SK-N-SH treated with all-trans-retinoic acid at 6 μM for 48 hours (cell line): ENCODE measurements at regions not wholly inside any gene's neighbourhood (a gene's known extent, or its start where the extent isn't known, plus 50 kb on each side); places are given as distances from the start of the nearest gene placed in this dataset.

Source experiments
- ATAC-seq: fragments of 200-7000 bp; cut with Tn5 transposase; 3 replicates; pipeline ENCODE4 v1.9.1; 2020; ENCODE audit warnings: mild to moderate bottlenecking, moderate library complexity
- ARNTL ChIP-seq: fragments of 450-650 bp; formaldehyde crosslinking; IDR thresholded peaks from 2 replicates; pipeline ENCODE4 v1.5.0; 2020; ENCODE audit warnings: low read depth, mild to moderate bottlenecking, moderate library complexity, borderline replicate concordance
- BACH2 ChIP-seq: fragments of 250-450 bp; sonication (Bioruptor Pico); IDR thresholded peaks from 2 replicates; pipeline ENCODE4 v1.9.0; 2021; ENCODE audit warnings: mild to moderate bottlenecking, borderline replicate concordance
- CSDC2 ChIP-seq: fragments of 250-450 bp; sonication (Bioruptor Pico); IDR thresholded peaks from 2 replicates; pipeline ENCODE4 v1.5.0; 2020; ENCODE audit warnings: mild to moderate bottlenecking, moderate library complexity
- ESRRG ChIP-seq: fragments of 250-450 bp; sonication (Bioruptor Pico); IDR thresholded peaks from 2 replicates; pipeline ENCODE4 v1.6.1; 2021; ENCODE audit warnings: mild to moderate bottlenecking
- GLIS3 ChIP-seq: fragments of 250-450 bp; sonication (Bioruptor Pico); IDR thresholded peaks from 2 replicates; pipeline ENCODE4 v1.5.0; 2020; ENCODE audit warnings: mild to moderate bottlenecking, moderate library complexity
- ISL1 ChIP-seq: fragments of 250-450 bp; sonication (Bioruptor Pico); IDR thresholded peaks from 2 replicates; pipeline ENCODE4 v2.1.2; 2022; ENCODE audit warnings: mild to moderate bottlenecking, moderate library complexity
- PPARA ChIP-seq: fragments of 250-450 bp; sonication (Bioruptor Pico); IDR thresholded peaks from 2 replicates; pipeline ENCODE4 v1.5.0; 2020; ENCODE audit warnings: mild to moderate bottlenecking, borderline replicate concordance
- RARB ChIP-seq: fragments of 250-450 bp; sonication (Bioruptor Pico); IDR thresholded peaks from 2 replicates; pipeline ENCODE4 v1.8.0; 2021; ENCODE audit warnings: mild to moderate bottlenecking, moderate library complexity
- SNAI2 ChIP-seq: fragments of 250-450 bp; sonication (Bioruptor Pico); IDR thresholded peaks from 2 replicates; pipeline ENCODE4 v1.5.0; 2020; ENCODE audit warnings: mild to moderate bottlenecking, moderate library complexity
- TOX ChIP-seq: fragments of 250-450 bp; sonication (Bioruptor Pico); IDR thresholded peaks from 2 replicates; pipeline ENCODE4 v1.8.0; 2021; ENCODE audit warnings: mild to moderate bottlenecking, moderate library complexity, borderline replicate concordance
- ZC3H10 ChIP-seq: fragments of 250-450 bp; sonication (Bioruptor Pico); IDR thresholded peaks from 2 replicates; pipeline ENCODE4 v1.5.1; 2021; ENCODE audit warnings: mild to moderate bottlenecking, moderate library complexity
- ZFP3 ChIP-seq: fragments of 250-450 bp; sonication (Bioruptor Pico); IDR thresholded peaks from 2 replicates; pipeline ENCODE4 v1.5.0; 2020; ENCODE audit warnings: mild to moderate bottlenecking, moderate library complexity
- ZFP30 ChIP-seq: fragments of 450-650 bp; formaldehyde crosslinking; IDR thresholded peaks from 2 replicates; pipeline ENCODE4 v1.5.0; 2022; ENCODE audit warnings: mild to moderate bottlenecking, moderate library complexity
- ZNF565 ChIP-seq: fragments of 450-650 bp; formaldehyde crosslinking; conservative IDR thresholded peaks from 2 replicates; pipeline ENCODE4 v1.5.0; 2020; ENCODE audit warnings: low read depth, mild to moderate bottlenecking, moderate library complexity
- ZNF70 ChIP-seq: fragments of 450-650 bp; formaldehyde crosslinking; IDR thresholded peaks from 2 replicates; pipeline ENCODE4 v1.5.0; 2020; ENCODE audit warnings: mild to moderate bottlenecking, moderate library complexity
- ZNF8 ChIP-seq: fragments of 450-650 bp; formaldehyde crosslinking; IDR thresholded peaks from 2 replicates; pipeline ENCODE4 v1.5.0; 2020; ENCODE audit warnings: mild to moderate bottlenecking, moderate library complexity
- TF ChIP-seq, protein P1 (sequence below): fragments of 250-450 bp; sonication (Bioruptor Pico); IDR thresholded peaks from 2 replicates; pipeline ENCODE4 v1.8.0; 2021; ENCODE audit warnings: low read depth, mild to moderate bottlenecking, moderate library complexity, borderline replicate concordance
- TF ChIP-seq, protein P2 (sequence below): fragments of 250-450 bp; sonication (Bioruptor Pico); IDR thresholded peaks from 2 replicates; pipeline ENCODE4 v1.8.0; 2020; ENCODE audit warnings: mild to moderate bottlenecking, moderate library complexity, borderline replicate concordance
- TF ChIP-seq, protein P3 (sequence below): fragments of 250-450 bp; sonication (Bioruptor Pico); IDR thresholded peaks from 2 replicates; pipeline ENCODE4 v1.5.1; 2020; ENCODE audit warnings: low read depth, mild to moderate bottlenecking, moderate library complexity
- TF ChIP-seq, protein P4 (sequence below): fragments of 250-450 bp; sonication (Bioruptor Pico); IDR thresholded peaks from 2 replicates; pipeline ENCODE4 v1.5.1; 2021; ENCODE audit warnings: mild to moderate bottlenecking, moderate library complexity

DNA sequence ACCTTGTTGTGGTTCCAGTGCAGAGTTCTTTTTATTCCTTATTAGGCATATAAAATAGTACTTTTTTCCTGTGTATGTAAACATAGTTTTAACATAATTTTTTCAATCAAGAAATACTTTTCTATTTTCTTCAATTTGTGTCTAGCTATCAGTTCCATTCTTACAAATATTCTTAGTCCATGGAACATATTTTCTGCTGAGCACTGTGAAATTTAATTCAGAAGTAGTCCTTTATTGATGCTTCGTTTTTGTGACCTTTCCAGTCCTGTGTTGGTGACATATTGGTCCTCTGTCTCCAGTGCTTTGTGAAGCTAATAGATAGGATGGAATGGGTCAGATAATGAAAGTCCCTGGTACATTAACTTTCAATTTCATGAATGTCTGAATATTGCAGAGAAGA, 325.1 kb downstream of the SAMD5 start:
- no peak for ATAC-seq
- TF ChIP-seq PPARA (CRISPR knock-in tag) (no peak), ESRRG (CRISPR knock-in tag) (no peak), ZFP30 (CRISPR knock-in tag) (no peak), ISL1 (no peak), ZFP3 (no peak), TOX (CRISPR knock-in tag) (no peak), ZNF565 (CRISPR knock-in tag) (no peak), ZNF8 (CRISPR knock-in tag) (no peak), GLIS3 (CRISPR knock-in tag) (no peak)
- TF ChIP-seq, protein P1, sequence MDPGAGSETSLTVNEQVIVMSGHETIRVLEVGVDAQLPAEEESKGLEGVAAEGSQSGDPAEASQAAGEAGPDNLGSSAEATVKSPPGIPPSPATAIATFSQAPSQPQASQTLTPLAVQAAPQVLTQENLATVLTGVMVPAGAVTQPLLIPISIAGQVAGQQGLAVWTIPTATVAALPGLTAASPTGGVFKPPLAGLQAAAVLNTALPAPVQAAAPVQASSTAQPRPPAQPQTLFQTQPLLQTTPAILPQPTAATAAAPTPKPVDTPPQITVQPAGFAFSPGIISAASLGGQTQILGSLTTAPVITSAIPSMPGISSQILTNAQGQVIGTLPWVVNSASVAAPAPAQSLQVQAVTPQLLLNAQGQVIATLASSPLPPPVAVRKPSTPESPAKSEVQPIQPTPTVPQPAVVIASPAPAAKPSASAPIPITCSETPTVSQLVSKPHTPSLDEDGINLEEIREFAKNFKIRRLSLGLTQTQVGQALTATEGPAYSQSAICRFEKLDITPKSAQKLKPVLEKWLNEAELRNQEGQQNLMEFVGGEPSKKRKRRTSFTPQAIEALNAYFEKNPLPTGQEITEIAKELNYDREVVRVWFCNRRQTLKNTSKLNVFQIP (CRISPR knock-in tag): no peak
- TF ChIP-seq, all 23 proteins: peak for 0

DNA sequence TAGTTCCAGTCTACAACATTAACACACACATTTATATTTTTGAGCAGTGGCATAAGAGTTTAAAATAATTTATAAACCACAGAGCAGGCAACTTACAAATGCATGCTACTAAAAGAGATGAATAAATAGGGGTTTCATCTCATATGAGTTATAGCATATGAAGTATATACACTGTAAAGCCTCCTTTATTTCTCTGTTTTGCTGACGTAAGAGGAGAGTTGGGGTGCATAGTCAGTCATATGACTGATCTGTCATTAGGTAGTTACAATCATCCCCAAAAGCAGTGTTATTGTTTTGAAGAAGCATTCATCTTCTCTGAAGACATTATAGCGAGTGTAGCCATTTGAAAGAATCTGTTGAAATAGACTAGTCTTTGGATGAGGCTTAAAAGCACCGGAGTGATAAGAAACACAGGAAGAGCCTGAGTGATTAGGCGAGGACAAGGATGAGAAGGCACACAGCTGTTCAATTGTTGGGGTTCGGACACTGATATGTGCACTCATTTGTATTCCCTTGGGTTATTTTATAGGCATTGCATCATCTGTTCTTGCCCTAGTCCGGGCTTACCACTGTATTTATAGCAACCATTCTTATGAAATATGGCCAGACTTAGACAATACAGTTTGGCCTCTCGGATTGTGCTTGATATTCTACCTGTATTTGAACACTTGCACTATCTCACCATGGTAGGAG, 325.7 kb downstream of the SAMD5 start:
- TF ChIP-seq BACH2 (no peak), ZNF565 (CRISPR knock-in tag) (no peak), ISL1 (no peak)
- TF ChIP-seq, protein P2, sequence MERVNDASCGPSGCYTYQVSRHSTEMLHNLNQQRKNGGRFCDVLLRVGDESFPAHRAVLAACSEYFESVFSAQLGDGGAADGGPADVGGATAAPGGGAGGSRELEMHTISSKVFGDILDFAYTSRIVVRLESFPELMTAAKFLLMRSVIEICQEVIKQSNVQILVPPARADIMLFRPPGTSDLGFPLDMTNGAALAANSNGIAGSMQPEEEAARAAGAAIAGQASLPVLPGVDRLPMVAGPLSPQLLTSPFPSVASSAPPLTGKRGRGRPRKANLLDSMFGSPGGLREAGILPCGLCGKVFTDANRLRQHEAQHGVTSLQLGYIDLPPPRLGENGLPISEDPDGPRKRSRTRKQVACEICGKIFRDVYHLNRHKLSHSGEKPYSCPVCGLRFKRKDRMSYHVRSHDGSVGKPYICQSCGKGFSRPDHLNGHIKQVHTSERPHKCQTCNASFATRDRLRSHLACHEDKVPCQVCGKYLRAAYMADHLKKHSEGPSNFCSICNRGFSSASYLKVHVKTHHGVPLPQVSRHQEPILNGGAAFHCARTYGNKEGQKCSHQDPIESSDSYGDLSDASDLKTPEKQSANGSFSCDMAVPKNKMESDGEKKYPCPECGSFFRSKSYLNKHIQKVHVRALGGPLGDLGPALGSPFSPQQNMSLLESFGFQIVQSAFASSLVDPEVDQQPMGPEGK: no peak

DNA sequence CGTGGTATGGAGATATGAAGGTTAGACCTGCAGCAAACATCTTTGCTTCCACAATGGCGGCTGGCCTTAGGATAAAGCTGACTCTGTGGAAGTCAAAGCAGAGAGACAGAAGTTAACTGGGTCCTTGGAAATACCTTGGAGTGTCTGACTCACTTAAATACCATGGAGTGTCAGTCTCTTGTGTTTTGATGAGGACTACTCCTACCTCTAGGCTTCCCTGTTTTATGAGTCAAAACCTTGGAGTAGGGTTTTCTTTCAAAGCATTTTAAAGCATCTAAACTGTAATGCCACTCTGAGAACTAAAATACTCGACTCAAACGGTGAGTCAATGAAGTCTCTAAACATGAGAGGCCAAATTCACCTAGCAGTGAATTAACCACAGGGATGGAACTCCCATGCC, 329.1 kb downstream of the SAMD5 start:
- no peak for TF ChIP-seq ZNF565 (CRISPR knock-in tag)
- TF ChIP-seq CSDC2: no peak
- no peak for TF ChIP-seq ZC3H10
- TF ChIP-seq, protein P2: no peak
- no peak for TF ChIP-seq ZFP3
- TF ChIP-seq, protein P1 (CRISPR knock-in tag): no peak
- TF ChIP-seq, protein P3, sequence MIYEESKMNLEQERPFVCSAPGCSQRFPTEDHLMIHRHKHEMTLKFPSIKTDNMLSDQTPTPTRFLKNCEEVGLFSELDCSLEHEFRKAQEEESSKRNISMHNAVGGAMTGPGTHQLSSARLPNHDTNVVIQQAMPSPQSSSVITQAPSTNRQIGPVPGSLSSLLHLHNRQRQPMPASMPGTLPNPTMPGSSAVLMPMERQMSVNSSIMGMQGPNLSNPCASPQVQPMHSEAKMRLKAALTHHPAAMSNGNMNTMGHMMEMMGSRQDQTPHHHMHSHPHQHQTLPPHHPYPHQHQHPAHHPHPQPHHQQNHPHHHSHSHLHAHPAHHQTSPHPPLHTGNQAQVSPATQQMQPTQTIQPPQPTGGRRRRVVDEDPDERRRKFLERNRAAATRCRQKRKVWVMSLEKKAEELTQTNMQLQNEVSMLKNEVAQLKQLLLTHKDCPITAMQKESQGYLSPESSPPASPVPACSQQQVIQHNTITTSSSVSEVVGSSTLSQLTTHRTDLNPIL: no peak
- no peak for TF ChIP-seq PPARA (CRISPR knock-in tag)
- no peak for TF ChIP-seq ARNTL (CRISPR knock-in tag)
- no peak for TF ChIP-seq ZNF70
- no peak for ATAC-seq

More for the DNA sequence above, 325.7 kb downstream of the SAMD5 start:
- ATAC-seq: no peak

DNA sequence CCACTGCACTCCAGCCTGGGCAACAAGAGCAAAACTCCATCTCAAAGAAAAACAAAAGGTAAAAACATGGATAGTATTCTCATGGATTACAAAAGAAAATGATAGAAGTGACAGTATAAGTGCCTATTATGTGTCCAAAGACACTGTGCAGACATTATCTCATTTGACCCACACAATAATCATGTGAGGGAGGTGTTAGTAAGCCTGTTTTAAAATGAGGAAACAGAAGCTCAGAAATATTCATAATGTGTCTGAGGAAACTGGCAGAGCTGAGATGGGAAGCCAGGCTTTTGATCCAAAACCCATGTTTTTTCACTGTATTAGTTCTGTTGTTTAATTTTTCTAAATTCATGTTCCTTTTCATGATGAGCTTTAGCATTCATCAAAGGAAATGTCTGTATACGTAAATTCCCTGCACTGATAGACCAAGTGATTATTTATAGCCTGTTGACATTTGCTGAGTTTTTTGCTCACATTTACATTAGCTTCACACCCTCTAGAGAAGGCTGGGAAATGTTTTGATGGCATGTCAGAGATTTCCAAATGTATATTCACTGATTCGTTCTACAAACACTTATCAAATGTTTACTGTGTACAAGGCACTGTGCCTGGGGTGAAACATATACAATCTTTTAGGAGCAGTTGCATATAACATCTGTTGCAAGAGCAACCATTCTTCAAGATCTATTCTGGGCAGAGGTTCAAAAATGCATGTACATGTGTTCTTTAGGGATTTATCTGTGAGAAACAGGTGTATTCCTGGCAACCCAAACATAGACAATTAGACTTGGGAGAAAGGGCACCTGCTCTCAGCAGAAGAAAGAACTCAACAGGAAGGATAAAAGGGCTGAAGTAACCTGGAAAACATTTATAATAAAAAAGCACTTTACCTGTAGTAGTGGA, 331.5 kb downstream of the SAMD5 start:
- no peak for TF ChIP-seq RARB (CRISPR knock-in tag)
- TF ChIP-seq GLIS3 (CRISPR knock-in tag): no peak
- no peak for TF ChIP-seq SNAI2 (CRISPR knock-in tag)
- no peak for TF ChIP-seq ESRRG (CRISPR knock-in tag)
- no peak for TF ChIP-seq ARNTL (CRISPR knock-in tag)
- TF ChIP-seq, protein P4, sequence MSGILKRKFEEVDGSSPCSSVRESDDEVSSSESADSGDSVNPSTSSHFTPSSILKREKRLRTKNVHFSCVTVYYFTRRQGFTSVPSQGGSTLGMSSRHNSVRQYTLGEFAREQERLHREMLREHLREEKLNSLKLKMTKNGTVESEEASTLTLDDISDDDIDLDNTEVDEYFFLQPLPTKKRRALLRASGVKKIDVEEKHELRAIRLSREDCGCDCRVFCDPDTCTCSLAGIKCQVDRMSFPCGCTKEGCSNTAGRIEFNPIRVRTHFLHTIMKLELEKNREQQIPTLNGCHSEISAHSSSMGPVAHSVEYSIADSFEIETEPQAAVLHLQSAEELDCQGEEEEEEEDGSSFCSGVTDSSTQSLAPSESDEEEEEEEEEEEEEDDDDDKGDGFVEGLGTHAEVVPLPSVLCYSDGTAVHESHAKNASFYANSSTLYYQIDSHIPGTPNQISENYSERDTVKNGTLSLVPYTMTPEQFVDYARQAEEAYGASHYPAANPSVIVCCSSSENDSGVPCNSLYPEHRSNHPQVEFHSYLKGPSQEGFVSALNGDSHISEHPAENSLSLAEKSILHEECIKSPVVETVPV (CRISPR knock-in tag): no peak
- TF ChIP-seq ZNF8 (CRISPR knock-in tag): no peak
- TF ChIP-seq ZFP3: no peak
- TF ChIP-seq TOX (CRISPR knock-in tag): no peak
- TF ChIP-seq, protein P3: no peak
- TF ChIP-seq ZNF70: no peak
- no peak for TF ChIP-seq ISL1
- no peak for ATAC-seq
